K562 (cell line): ENCODE measurements at regions not wholly inside any gene's neighbourhood (a gene's known extent, or its start where the extent isn't known, plus 50 kb on each side); places are given as distances from the start of the nearest gene placed in this dataset.

Experiments used
- CHD4 ChIP-seq: fragments of 200-600 bp; sonication (generic); IDR thresholded peaks from 3 replicates; pipeline ENCODE4 v1.6.1; 2012; ENCODE audit warnings: low read depth, mild to moderate bottlenecking, mixed read lengths, low read length, inconsistent platforms; ENCODE audit not compliant: insufficient read depth, insufficient replicate concordance, poor library complexity, severe bottlenecking
- NFE2L1 ChIP-seq: fragments of 450-650 bp; IDR thresholded peaks from 2 replicates; pipeline ENCODE4 v1.6.1; 2016; ENCODE audit warnings: missing genetic modification characterization, low read depth, mild to moderate bottlenecking, missing compliant biosample characterization, moderate library complexity, borderline replicate concordance
- NFIX ChIP-seq: fragments of 250-450 bp; sonication (Bioruptor Pico); IDR thresholded peaks from 2 replicates; pipeline ENCODE4 v1.4.0; 2020; ENCODE audit warnings: low read depth, mild to moderate bottlenecking, moderate library complexity
- NR3C1 ChIP-seq: sonication (generic); formaldehyde crosslinking; IDR thresholded peaks from 2 replicates; pipeline ENCODE4 v1.8.1; 2022; ENCODE audit warnings: missing genetic modification reagents
- PTRF ChIP-seq: fragments of 450-650 bp; IDR thresholded peaks from 2 replicates; pipeline ENCODE4 v1.6.1; 2016; ENCODE audit warnings: mild to moderate bottlenecking, missing genetic modification characterization, missing compliant biosample characterization
- SMAD1 ChIP-seq: fragments of 150-350 bp; IDR thresholded peaks from 2 replicates; pipeline ENCODE4 v1.6.1; 2014; ENCODE audit warnings: low read length, low read depth; ENCODE audit not compliant: partially characterized antibody
- ZNF263 ChIP-seq: sonication (generic); formaldehyde crosslinking; IDR thresholded peaks from 2 replicates; pipeline ENCODE4 v1.8.0; 2022; ENCODE audit warnings: mild to moderate bottlenecking, missing genetic modification reagents, borderline replicate concordance
- TF ChIP-seq, protein P1 (sequence below): fragments of 450-650 bp; IDR thresholded peaks from 2 replicates; pipeline ENCODE4 v1.6.1; 2016; ENCODE audit warnings: low read depth

DNA sequence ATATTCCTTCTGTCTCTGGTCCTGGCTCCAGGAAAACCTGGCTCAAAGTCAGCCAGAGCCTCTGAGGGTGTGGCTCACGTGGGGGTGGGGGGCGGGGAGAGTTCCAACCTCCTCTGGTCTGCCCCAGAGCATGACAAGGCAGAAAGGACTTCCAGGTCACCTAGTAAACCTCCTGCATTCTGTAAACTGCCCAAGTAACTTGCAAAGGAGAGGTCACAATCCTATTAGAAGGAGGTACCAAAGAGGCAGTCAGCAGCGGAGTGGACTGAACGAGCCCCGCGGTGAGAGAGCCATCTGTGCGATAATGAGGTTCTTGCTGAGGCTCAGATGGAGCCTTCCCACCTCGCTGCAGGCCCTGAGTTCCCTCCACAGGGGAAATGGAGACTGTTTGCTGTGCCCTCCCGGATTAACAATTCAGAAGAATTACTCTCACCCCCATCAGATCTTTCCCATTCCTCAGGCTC lies 58.9 kb upstream of the GATA6 start (continued):
- TF ChIP-seq, protein P1, sequence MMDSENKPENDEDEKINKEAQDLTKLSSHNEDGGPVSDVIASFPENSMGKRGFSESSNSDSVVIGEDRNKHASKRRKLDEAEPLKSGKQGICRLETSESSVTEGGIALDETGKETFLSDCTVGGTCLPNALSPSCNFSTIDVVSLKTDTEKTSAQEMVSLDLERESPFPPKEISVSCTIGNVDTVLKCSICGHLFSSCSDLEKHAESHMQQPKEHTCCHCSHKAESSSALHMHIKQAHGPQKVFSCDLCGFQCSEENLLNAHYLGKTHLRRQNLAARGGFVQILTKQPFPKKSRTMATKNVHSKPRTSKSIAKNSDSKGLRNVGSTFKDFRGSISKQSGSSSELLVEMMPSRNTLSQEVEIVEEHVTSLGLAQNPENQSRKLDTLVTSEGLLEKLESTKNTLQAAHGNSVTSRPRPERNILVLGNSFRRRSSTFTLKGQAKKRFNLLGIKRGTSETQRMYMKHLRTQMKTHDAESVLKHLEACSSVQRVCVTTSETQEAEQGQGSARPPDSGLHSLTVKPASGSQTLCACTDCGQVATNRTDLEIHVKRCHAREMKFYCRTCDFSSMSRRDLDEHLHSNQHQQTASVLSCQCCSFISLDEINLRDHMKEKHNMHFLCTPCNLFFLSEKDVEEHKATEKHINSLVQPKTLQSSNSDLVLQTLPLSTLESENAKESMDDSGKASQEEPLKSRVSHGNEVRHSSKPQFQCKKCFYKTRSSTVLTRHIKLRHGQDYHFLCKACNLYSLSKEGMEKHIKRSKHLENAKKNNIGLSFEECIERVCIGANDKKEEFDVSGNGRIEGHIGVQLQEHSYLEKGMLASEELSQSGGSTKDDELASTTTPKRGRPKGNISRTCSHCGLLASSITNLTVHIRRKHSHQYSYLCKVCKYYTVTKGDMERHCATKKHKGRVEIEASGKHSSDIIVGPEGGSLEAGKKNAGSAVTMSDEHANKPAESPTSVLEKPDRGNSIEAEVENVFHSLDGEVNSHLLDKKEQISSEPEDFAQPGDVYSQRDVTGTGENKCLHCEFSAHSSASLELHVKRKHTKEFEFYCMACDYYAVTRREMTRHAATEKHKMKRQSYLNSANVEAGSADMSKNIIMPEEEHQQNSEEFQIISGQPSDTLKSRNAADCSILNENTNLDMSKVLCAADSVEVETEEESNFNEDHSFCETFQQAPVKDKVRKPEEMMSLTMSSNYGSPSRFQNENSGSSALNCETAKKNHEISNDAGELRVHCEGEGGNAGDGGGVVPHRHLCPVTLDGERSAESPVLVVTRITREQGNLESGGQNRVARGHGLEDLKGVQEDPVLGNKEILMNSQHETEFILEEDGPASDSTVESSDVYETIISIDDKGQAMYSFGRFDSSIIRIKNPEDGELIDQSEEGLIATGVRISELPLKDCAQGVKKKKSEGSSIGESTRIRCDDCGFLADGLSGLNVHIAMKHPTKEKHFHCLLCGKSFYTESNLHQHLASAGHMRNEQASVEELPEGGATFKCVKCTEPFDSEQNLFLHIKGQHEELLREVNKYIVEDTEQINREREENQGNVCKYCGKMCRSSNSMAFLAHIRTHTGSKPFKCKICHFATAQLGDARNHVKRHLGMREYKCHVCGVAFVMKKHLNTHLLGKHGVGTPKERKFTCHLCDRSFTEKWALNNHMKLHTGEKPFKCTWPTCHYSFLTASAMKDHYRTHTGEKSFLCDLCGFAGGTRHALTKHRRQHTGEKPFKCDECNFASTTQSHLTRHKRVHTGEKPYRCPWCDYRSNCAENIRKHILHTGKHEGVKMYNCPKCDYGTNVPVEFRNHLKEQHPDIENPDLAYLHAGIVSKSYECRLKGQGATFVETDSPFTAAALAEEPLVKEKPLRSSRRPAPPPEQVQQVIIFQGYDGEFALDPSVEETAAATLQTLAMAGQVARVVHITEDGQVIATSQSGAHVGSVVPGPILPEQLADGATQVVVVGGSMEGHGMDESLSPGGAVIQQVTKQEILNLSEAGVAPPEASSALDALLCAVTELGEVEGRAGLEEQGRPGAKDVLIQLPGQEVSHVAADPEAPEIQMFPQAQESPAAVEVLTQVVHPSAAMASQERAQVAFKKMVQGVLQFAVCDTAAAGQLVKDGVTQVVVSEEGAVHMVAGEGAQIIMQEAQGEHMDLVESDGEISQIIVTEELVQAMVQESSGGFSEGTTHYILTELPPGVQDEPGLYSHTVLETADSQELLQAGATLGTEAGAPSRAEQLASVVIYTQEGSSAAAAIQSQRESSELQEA: no peak
- TF ChIP-seq NFIX (CRISPR knock-in tag) (no peak), SMAD1 (no peak), NFE2L1 (tag) (no peak), PTRF (tag) (no peak), CHD4 (no peak), ZNF263 (CRISPR knock-in tag) (no peak), NR3C1 (no peak)
